HEK293 (cell line): ENCODE measurements at regions not wholly inside any gene's neighbourhood (a gene's known extent, or its start where the extent isn't known, plus 50 kb on each side); places are given as distances from the start of the nearest gene placed in this dataset.

Source experiments
- CTCF ChIA-PET: fragments of 350-600 bp; formaldehyde crosslinking; extraction: SDS; loops from one replicate; lab custom pipeline; 2021; ENCODE audit warnings: antibody characterized with exemption; lab: Yijun Ruan, JAX
- POLR2A ChIA-PET: fragments of 300-600 bp; formaldehyde crosslinking; extraction: SDS; loops from one replicate; lab custom pipeline; 2020; ENCODE audit warnings: antibody characterized with exemption, inconsistent platforms; lab: Yijun Ruan, JAX
- H3K27ac ChIP-seq: fragments of 200-500 bp; sonication (Bioruptor generic); 2 replicates; pipeline ENCODE4 v1.5.1; 2014; ENCODE audit warnings: low read depth, low read length, control low read depth, inconsistent platforms; ENCODE audit errors: extremely low read depth
- H3K36me3 ChIP-seq, 2 experiments: fragments of 200-500 bp in 1 of 2; sonication (Bioruptor generic) in 1 of 2; 1 replicate in 1 of 2; 2 replicates in 1 of 2; pipeline ENCODE4 v1.5.1; 2014 to 2017; ENCODE audit warnings: inconsistent platforms in 2 of 2, low read length in 2 of 2; ENCODE audit not compliant: control insufficient read depth in 2 of 2, insufficient read depth in 1 of 2
- H3K4me1 ChIP-seq: fragments of 200-500 bp; sonication (Bioruptor generic); 2 replicates; pipeline ENCODE4 v1.5.1; 2014; ENCODE audit warnings: mild to moderate bottlenecking, low read length, inconsistent platforms; ENCODE audit not compliant: control insufficient read depth, insufficient read depth
- H3K4me3 ChIP-seq: 2 replicates; pipeline ENCODE4 v1.5.1; 2011; ENCODE audit warnings: low read depth, mild to moderate bottlenecking, control low read depth, low read length, moderate library complexity
- H3K9me3 ChIP-seq: fragments of 200-500 bp; sonication (Bioruptor generic); 2 replicates; pipeline ENCODE4 v1.5.1; 2014; ENCODE audit warnings: low read depth, low read length, inconsistent platforms; ENCODE audit not compliant: control insufficient read depth, insufficient read depth
- ELK4 ChIP-seq: IDR thresholded peaks from 2 replicates; pipeline ENCODE4 v1.6.1; 2011; ENCODE audit warnings: mild to moderate bottlenecking, low read depth, low read length, borderline replicate concordance
- KLF10 ChIP-seq: fragments of 450-650 bp; IDR thresholded peaks from 2 replicates; pipeline ENCODE4 v1.5.1; 2018; ENCODE audit warnings: missing biosample characterization, mild to moderate bottlenecking, missing genetic modification characterization
- MYNN ChIP-seq: fragments of 450-650 bp; formaldehyde crosslinking; IDR thresholded peaks from 2 replicates; pipeline ENCODE4 v1.5.1; 2016; ENCODE audit warnings: missing biosample characterization, missing genetic modification characterization, borderline replicate concordance
- PRDM10 ChIP-seq: fragments of 450-650 bp; formaldehyde crosslinking; IDR thresholded peaks from 2 replicates; pipeline ENCODE4 v1.5.1; 2016; ENCODE audit warnings: missing biosample characterization, missing genetic modification characterization
- RBAK ChIP-seq: fragments of 450-650 bp; formaldehyde crosslinking; IDR thresholded peaks from 2 replicates; pipeline ENCODE4 v1.5.1; 2016; ENCODE audit warnings: missing biosample characterization, missing genetic modification characterization
- ZFP37 ChIP-seq: fragments of 450-650 bp; formaldehyde crosslinking; IDR thresholded peaks from 2 replicates; pipeline ENCODE4 v1.5.1; 2016; ENCODE audit warnings: missing biosample characterization, missing genetic modification characterization
- ZFP41 ChIP-seq: fragments of 450-650 bp; formaldehyde crosslinking; IDR thresholded peaks from 2 replicates; pipeline ENCODE4 v1.5.1; 2016; ENCODE audit warnings: missing biosample characterization, missing genetic modification characterization, borderline replicate concordance
- ZNF140 ChIP-seq: fragments of 450-650 bp; formaldehyde crosslinking; IDR thresholded peaks from 2 replicates; pipeline ENCODE4 v1.5.1; 2016; ENCODE audit warnings: missing biosample characterization, missing genetic modification characterization
- ZNF157 ChIP-seq: fragments of 450-650 bp; formaldehyde crosslinking; IDR thresholded peaks from 2 replicates; pipeline ENCODE4 v1.5.1; 2016; ENCODE audit warnings: missing biosample characterization, missing genetic modification characterization
- ZNF214 ChIP-seq: fragments of 450-650 bp; formaldehyde crosslinking; IDR thresholded peaks from 2 replicates; pipeline ENCODE4 v1.5.1; 2017; ENCODE audit warnings: missing biosample characterization, mild to moderate bottlenecking, missing genetic modification characterization, borderline replicate concordance
- ZNF223 ChIP-seq: fragments of 450-650 bp; formaldehyde crosslinking; IDR thresholded peaks from 2 replicates; pipeline ENCODE4 v1.5.1; 2016; ENCODE audit warnings: missing biosample characterization, missing genetic modification characterization
- ZNF354C ChIP-seq: fragments of 450-650 bp; formaldehyde crosslinking; IDR thresholded peaks from 2 replicates; pipeline ENCODE4 v1.5.1; 2016; ENCODE audit warnings: missing biosample characterization, missing genetic modification characterization, low read depth, borderline replicate concordance
- ZNF510 ChIP-seq: fragments of 450-650 bp; formaldehyde crosslinking; IDR thresholded peaks from 2 replicates; pipeline ENCODE4 v1.5.1; 2018; ENCODE audit warnings: mild to moderate bottlenecking, missing genetic modification characterization, missing biosample characterization; ENCODE audit not compliant: insufficient replicate concordance
- ZNF560 ChIP-seq: fragments of 450-650 bp; formaldehyde crosslinking; IDR thresholded peaks from 2 replicates; pipeline ENCODE4 v1.5.1; 2017; ENCODE audit warnings: missing biosample characterization, missing genetic modification characterization, borderline replicate concordance
- ZNF704 ChIP-seq: fragments of 450-650 bp; formaldehyde crosslinking; IDR thresholded peaks from 2 replicates; pipeline ENCODE4 v1.5.1; 2016; ENCODE audit warnings: missing biosample characterization, missing genetic modification characterization
- TF ChIP-seq, protein P1 (sequence below): fragments of 450-650 bp; formaldehyde crosslinking; IDR thresholded peaks from 2 replicates; pipeline ENCODE4 v1.5.1; 2017; ENCODE audit warnings: missing biosample characterization, missing genetic modification characterization
- TF ChIP-seq, protein P2 (sequence below): fragments of 450-650 bp; formaldehyde crosslinking; IDR thresholded peaks from 2 replicates; pipeline ENCODE4 v1.5.1; 2016; ENCODE audit warnings: missing biosample characterization, missing genetic modification characterization
- TF ChIP-seq, protein P3 (sequence below): fragments of 450-650 bp; formaldehyde crosslinking; conservative IDR thresholded peaks from 2 replicates; pipeline ENCODE4 v1.5.1; 2016; ENCODE audit warnings: low read depth, missing biosample characterization, missing genetic modification characterization

GRCh38 chr7:125644109-125644508 is 714.5 kb upstream of the POT1 start:
- Histone ChIP-seq H3K4me1 (no peaks in the 10 kb centered on the region), H3K9me3 (no peaks in the 10 kb centered on the region), H3K27ac (no peak overlapping the region), H3K36me3 (no peaks in the 10 kb centered on the region), H3K4me3 (no peak overlapping the region)
- POLR2A ChIA-PET: no interaction called here
- CTCF ChIA-PET: no interaction called here
- TF ChIP-seq KLF10 (tag by site-specific recombination): no peak
- no peak for TF ChIP-seq ELK4
- no peak for TF ChIP-seq ZNF704 (tag by site-specific recombination)

DNA sequence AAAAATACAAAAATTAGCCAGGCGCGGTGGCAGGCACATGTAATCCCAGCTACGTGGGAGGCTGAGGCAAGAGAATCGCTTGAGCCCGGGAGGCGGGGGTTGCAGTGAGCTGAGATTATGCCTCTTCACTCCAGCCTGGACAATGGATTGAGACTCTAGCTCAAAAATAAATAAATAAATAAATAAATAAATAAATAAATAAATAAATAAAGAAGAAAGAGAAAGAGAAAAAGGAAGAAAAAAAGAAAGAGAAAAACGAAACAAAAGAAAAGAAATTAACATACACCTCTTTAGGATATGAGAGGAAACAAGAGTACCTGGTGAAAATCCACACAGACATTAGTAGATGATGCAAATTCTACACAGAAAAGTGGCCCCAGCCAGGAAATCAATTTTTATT is 713.7 kb upstream of the POT1 start:
- CTCF ChIA-PET: no interaction called here
- no peaks in the 10 kb centered on the region for H3K4me1 ChIP-seq
- H3K9me3 ChIP-seq: no peaks in the 10 kb centered on the region
- POLR2A ChIA-PET: no interaction called here
- H3K27ac ChIP-seq: no peak overlapping the region
- H3K4me3 ChIP-seq: no peak overlapping the region
- no peaks in the 10 kb centered on the region for H3K36me3 ChIP-seq
- TF ChIP-seq, protein P1, sequence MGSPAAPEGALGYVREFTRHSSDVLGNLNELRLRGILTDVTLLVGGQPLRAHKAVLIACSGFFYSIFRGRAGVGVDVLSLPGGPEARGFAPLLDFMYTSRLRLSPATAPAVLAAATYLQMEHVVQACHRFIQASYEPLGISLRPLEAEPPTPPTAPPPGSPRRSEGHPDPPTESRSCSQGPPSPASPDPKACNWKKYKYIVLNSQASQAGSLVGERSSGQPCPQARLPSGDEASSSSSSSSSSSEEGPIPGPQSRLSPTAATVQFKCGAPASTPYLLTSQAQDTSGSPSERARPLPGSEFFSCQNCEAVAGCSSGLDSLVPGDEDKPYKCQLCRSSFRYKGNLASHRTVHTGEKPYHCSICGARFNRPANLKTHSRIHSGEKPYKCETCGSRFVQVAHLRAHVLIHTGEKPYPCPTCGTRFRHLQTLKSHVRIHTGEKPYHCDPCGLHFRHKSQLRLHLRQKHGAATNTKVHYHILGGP (tag by site-specific recombination): no peak
- TF ChIP-seq ZFP37 (tag by site-specific recombination) (no peak), ZNF223 (tag by site-specific recombination) (peak; percentile 42; the same call in 1 of the 2 replicates), RBAK (tag by site-specific recombination) (no peak), PRDM10 (no peak), ZNF510 (tag by site-specific recombination) (peak; percentile 48), ZNF560 (tag by site-specific recombination) (peak; percentile 55; the same call in 1 of the 2 replicates), ZNF214 (tag by site-specific recombination) (no peak; the same call in 1 of the 2 replicates), ZNF354C (tag by site-specific recombination) (peak; percentile 73; the same call in 1 of the 2 replicates), ZNF157 (tag by site-specific recombination) (no peak), MYNN (tag by site-specific recombination) (no peak), ZNF140 (tag by site-specific recombination) (peak; percentile 79; the same call in 1 of the 2 replicates), ELK4 (no peak), ZFP41 (tag by site-specific recombination) (no peak)
- TF ChIP-seq, protein P2, sequence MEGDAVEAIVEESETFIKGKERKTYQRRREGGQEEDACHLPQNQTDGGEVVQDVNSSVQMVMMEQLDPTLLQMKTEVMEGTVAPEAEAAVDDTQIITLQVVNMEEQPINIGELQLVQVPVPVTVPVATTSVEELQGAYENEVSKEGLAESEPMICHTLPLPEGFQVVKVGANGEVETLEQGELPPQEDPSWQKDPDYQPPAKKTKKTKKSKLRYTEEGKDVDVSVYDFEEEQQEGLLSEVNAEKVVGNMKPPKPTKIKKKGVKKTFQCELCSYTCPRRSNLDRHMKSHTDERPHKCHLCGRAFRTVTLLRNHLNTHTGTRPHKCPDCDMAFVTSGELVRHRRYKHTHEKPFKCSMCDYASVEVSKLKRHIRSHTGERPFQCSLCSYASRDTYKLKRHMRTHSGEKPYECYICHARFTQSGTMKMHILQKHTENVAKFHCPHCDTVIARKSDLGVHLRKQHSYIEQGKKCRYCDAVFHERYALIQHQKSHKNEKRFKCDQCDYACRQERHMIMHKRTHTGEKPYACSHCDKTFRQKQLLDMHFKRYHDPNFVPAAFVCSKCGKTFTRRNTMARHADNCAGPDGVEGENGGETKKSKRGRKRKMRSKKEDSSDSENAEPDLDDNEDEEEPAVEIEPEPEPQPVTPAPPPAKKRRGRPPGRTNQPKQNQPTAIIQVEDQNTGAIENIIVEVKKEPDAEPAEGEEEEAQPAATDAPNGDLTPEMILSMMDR (tag by site-specific recombination): no peak
- TF ChIP-seq, protein P3, sequence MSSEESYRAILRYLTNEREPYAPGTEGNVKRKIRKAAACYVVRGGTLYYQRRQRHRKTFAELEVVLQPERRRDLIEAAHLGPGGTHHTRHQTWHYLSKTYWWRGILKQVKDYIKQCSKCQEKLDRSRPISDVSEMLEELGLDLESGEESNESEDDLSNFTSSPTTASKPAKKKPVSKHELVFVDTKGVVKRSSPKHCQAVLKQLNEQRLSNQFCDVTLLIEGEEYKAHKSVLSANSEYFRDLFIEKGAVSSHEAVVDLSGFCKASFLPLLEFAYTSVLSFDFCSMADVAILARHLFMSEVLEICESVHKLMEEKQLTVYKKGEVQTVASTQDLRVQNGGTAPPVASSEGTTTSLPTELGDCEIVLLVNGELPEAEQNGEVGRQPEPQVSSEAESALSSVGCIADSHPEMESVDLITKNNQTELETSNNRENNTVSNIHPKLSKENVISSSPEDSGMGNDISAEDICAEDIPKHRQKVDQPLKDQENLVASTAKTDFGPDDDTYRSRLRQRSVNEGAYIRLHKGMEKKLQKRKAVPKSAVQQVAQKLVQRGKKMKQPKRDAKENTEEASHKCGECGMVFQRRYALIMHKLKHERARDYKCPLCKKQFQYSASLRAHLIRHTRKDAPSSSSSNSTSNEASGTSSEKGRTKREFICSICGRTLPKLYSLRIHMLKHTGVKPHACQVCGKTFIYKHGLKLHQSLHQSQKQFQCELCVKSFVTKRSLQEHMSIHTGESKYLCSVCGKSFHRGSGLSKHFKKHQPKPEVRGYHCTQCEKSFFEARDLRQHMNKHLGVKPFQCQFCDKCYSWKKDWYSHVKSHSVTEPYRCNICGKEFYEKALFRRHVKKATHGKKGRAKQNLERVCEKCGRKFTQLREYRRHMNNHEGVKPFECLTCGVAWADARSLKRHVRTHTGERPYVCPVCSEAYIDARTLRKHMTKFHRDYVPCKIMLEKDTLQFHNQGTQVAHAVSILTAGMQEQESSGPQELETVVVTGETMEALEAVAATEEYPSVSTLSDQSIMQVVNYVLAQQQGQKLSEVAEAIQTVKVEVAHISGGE (tag by site-specific recombination): peak; percentile 81
